ENCODE measurements at regions not wholly inside any gene's neighbourhood (a gene's known extent, or its start where the extent isn't known, plus 50 kb on each side); places are given as distances from the start of the nearest gene placed in this dataset.

DNA sequence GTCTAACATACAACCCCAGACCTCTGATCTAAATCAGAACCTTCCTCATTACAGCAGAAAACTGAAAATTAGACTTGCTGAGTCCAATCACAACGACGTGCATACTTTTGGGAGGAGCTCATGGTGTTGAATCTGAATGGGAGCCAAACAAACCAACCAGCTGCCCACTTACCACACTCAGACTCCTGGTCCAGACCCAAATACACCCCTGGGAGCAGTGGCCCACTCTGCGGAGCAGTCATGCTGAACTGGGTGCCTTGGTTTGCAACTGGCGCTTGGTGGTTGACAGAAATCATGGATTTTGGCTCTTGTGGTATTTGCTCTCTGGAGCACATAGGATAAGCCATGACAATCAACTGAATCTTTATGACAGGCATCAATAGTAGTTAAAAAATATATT lies 253.6 kb upstream of the TNP1 start:
- POLR2A ChIA-PET, result no interaction called here
- Histone ChIP-seq H3K4me1 (ENCODE audit: control insufficient read depth, insufficient read depth, low read length) (no peaks in the 10 kb centered on the region), H3K27me3 (ENCODE audit: control insufficient read depth, insufficient read depth, low read length) (no peaks in the 10 kb centered on the region; the same call in 1 of the 2 replicates), H3K27ac (ENCODE audit: low read length) (no peak overlapping the region), H3K4me3 (ENCODE audit: low read depth in 2 of 2, low read length in 2 of 2) (no peak overlapping the region), H3K9me3 (ENCODE audit: control insufficient read depth, insufficient read depth, low read depth, low read length) (no peaks in the 10 kb centered on the region), H3K36me3 (ENCODE audit: control insufficient read depth, insufficient read depth, low read length) (no peaks in the 10 kb centered on the region)
- BruUV-seq (replicated peaks), result no TSS peak
- DNase-seq (ENCODE audit: low read depth, low spot score), result no peak
- no peak for TF ChIP-seq TCF7L2 (IDR thresholded peaks at IDR 0.05; ENCODE audit: low read depth, low read length)
- TF ChIP-seq POLR2AphosphoS5 (IDR thresholded peaks at IDR 0.05; ENCODE audit: low read depth, low read length), result no peak
- no peak for TF ChIP-seq REST (IDR thresholded peaks at IDR 0.05; ENCODE audit: insufficient read depth in 1 of 2, low read depth in 2 of 2, low read length in 1 of 2)
- no peak for TF ChIP-seq CTCF (IDR thresholded peaks at IDR 0.05)
- TF ChIP-seq SIN3A (IDR thresholded peaks at IDR 0.05; ENCODE audit: borderline replicate concordance, insufficient read depth, low read depth, low read length), result no peak
- in situ Hi-C loops (cut with HindIII; ENCODE audit: low pct_unique_long_range_greater_than_20kb, low sequenced_read_pairs), result no loop called here
- CTCF ChIA-PET, result no interaction called here
- intact Hi-C loops (cut with micrococcal nuclease; ENCODE audit: unreplicated experiment), result no loop called here
- no peak for ATAC-seq

DNA sequence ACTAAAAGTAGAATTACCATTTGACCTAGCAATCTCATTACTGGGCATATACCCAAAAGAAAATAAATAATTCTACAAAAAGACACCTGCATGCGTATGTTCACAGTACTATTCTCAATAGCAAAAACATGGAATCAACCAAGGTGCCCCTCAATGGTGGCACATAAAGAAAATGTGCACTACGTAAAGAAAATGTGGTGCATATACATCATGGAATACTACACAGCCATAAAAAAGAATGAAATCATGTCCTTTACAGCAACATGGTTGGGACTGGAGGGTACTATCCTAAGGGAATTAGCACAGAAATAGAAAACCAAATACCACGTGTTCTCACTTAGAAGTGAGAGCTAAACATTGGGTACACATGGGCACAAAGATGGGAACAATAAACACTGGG lies 250.7 kb upstream of the TNP1 start:
- Histone ChIP-seq H3K27ac (ENCODE audit: low read length) (no peak overlapping the region), H3K9me3 (ENCODE audit: control insufficient read depth, insufficient read depth, low read depth, low read length) (no peaks in the 10 kb centered on the region), H3K4me3 (ENCODE audit: low read depth in 2 of 2, low read length in 2 of 2) (no peak overlapping the region), H3K27me3 (ENCODE audit: control insufficient read depth, insufficient read depth, low read length) (no peaks in the 10 kb centered on the region; the same call in 1 of the 2 replicates), H3K4me1 (ENCODE audit: control insufficient read depth, insufficient read depth, low read length) (no peaks in the 10 kb centered on the region), H3K36me3 (ENCODE audit: control insufficient read depth, insufficient read depth, low read length) (no peaks in the 10 kb centered on the region)
- DNase-seq (ENCODE audit: low read depth, low spot score), result no peak
- intact Hi-C loops (cut with micrococcal nuclease; ENCODE audit: unreplicated experiment), result no loop called here
- TF ChIP-seq TCF7L2 (IDR thresholded peaks at IDR 0.05; ENCODE audit: low read depth, low read length) (no peak), POLR2AphosphoS5 (IDR thresholded peaks at IDR 0.05; ENCODE audit: low read depth, low read length) (no peak), CTCF (IDR thresholded peaks at IDR 0.05) (no peak), REST (IDR thresholded peaks at IDR 0.05; ENCODE audit: insufficient read depth in 1 of 2, low read depth in 2 of 2, low read length in 1 of 2) (no peak), SIN3A (IDR thresholded peaks at IDR 0.05; ENCODE audit: borderline replicate concordance, insufficient read depth, low read depth, low read length) (no peak)
- in situ Hi-C loops (cut with HindIII; ENCODE audit: low pct_unique_long_range_greater_than_20kb, low sequenced_read_pairs), result no loop called here
- BruUV-seq (replicated peaks), result no TSS peak
- CTCF ChIA-PET, result no interaction called here
- POLR2A ChIA-PET, result no interaction called here
- no peak for ATAC-seq

All from Panc1 (cell line).